NCI-H187 treated with DMSO at 0.1 percent for 48 hours (cell line): ENCODE measurements at regions not wholly inside any gene's neighbourhood (a gene's known extent, or its start where the extent isn't known, plus 50 kb on each side); places are given as distances from the start of the nearest gene placed in this dataset.

Experiments used
- DNase-seq: peaks from one replicate; lab custom pipeline; 2025; lab: John Stamatoyannopoulos, UW

- DNase-seq = no peak
These were observed 292.1 kb downstream of the GASK1B start for GRCh38 chr4:157880761-157881160.

- DNase-seq = no peak
These were observed 318.0 kb downstream of the GASK1B start for GRCh38 chr4:157854819-157855218.

DNA sequence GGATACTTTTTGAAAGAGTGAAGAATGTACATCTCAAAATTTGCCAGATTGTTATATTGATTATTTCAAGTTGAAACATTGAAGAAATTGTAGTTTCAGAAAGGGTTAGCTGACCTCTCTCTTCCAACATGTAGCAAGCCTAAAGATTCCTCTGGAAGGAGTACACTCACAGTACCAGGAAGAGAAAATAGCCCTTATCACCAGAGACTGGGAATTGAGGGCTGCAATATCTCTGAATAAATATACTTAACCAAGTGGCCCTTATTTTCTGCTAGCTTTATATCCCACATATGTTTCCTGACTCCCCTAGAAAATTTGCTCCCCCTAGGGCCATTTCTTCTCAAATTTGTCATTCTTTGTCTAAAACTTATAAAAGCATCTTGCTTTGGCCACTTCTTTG, 332.2 kb downstream of the GASK1B start:
- DNase-seq = no peak

- no peak for DNase-seq
These were observed 332.8 kb downstream of the GASK1B start for GRCh38 chr4:157840034-157840433.

DNA sequence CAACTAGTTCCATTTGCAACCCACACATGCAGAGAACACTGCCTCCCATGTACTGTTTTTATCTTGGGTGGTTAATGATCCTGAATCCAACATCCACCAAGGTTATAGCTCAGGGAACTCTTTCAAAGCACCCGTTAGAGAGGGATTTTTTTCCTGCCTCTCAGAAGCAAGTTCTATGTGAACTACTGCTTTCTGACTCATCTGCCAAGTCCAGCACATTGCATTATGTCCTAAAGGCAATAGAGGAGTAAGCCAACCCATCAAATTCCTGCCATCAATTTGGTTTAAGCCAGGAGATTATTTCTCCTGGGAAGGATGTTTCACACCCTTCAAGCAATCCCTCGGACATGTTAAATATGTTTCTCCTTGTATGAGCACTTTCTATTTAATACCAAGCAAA, 334.5 kb downstream of the GASK1B start:
- DNase-seq = no peak

GRCh38 chr4:157837071-157837703, 335.6 kb downstream of the GASK1B start:
- no peak for DNase-seq

DNA sequence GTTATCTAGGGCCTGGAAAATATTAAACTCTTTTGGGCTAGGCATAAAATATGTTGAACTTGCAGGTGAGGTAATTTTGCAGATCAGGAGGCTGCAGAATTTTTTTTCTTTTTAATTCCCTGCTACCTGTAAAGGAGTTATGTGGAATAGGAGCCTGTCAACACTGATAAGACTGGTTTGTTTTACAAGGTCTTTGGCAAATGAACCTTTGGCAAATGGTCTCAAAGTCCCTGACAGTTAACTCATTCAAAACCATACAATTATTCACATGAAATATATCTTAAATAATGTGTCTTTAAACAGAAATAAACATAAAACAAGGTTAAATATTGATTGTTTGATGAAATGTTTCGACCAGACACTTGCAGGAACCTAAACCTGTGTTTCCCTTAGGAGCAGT, 340.2 kb downstream of the GASK1B start:
- DNase-seq = no peak

GRCh38 chr4:157824021-157824420, 348.8 kb downstream of the GASK1B start:
- no peak for DNase-seq

- DNase-seq = no peak
These were observed 351.0 kb downstream of the GASK1B start for GRCh38 chr4:157821814-157822213.

DNA sequence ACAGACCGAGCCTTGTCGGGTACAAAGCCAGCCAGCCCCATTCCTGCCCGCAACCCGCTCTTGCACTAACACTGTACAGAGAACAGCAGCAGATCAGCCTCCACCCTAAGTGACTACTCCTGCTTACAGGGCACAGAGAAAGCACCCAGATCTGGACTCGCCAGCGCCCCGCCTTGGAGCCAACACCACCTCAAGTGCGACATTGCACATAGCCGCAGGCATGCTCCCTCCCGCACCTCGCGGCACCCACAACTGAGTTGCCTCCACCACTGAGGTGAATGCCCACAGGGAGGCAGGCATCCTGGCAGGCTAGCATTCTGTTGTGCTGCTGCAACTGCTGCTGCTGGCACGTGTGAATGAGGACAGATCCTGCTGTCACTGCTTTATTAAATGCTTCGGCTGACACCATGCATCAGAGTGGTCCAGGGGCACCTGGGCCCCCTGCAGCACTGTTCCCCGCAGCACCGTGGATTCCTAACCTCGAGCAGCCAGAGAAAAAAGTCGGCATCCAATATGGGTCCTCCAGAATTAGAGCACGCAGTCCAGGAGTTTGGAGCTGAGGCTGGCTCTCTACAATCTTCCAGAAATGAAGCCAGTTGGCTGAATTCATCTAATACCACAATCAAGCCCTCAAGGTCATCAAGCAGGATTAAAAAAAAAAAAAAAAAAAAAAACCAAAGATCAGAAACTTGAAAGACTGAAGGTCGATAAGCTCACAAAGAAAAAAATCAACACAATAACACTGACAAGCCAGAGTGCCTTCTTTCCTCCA, 352.9 kb downstream of the GASK1B start:
- DNase-seq = no peak

- DNase-seq = no peak
These were observed 353.7 kb downstream of the GASK1B start for GRCh38 chr4:157818946-157819692.

DNA sequence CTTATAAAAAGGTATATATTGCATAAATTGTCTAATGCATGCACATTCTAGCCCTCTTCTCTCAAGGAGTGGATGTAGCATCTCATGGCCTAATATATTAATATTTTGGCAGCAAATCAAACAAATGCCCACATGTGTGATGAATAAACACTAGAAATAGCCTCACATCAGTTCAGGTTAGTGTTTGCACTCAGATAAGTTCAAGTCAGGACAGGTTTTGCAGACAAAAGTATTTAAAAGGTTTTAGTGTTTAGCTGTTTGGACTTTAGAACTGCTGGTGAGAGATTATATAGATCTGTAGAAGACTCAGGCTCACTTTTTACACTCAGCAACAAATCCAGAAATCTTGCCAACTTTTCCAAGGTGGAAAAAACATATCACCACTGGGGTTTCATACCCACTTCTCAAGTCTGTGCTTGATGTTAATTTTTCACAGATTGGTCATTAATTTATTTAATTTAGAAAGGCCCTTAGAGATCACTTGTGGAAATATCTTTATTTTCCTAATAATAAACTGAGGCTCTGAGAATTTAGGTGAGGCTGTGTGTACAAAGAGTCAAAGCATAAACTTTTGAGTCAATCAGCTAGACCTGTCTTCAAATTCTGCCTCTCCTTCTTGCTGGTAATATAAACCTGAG, 362.6 kb downstream of the GASK1B start:
- no peak for DNase-seq

DNA sequence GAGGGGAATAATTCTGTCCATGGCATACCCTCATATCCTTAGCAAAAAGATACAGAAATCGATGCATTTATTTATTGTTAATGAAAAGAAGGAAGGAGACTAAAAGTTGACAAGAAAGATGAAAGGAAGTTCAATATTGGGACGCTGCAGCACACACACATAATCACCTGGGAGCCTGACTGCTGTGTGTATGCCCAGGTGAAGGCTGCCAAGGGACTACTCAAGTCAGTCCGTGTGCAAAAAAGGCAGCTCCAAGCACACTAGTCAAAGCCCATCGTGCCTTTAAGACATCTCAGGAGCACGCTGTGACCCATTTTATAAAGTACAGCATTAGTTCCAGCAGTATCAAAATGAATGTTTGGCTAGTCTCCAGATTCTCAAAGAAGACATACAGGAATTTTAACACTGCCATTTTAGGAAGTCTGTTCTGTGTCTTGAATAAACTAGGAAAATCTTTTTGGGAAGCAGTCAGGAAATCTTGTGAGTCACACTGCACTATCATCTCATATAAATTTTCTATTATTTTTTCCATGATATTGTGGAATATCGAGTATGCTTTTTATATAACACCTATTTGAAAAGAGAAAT, 363.9 kb downstream of the GASK1B start:
- DNase-seq = no peak

GRCh38 chr4:157806184-157806583, 366.6 kb downstream of the GASK1B start:
- no peak for DNase-seq

DNA sequence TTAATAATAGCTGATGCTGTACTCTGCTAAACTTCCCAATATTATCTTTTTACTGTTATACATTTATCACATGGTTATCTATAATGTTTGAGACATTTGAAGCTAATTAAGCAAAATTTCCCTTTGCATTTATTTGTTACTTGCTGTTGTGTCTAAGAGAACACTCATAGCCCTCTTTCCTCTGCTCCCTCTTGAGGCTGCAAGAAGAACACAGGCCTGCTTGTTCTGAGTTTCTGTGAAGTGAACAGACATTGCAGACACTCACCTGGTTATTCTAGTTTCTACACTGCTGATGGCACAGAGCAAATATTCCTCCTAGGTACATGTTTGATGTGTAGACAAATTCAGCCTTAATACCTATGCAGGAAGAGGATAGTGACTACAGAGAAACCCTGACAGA, 367.8 kb downstream of the GASK1B start:
- no peak for DNase-seq

- DNase-seq = no peak
These were observed 368.8 kb downstream of the GASK1B start for GRCh38 chr4:157803845-157804521.

- no peak for DNase-seq
These were observed 369.4 kb downstream of the GASK1B start for GRCh38 chr4:157803421-157803820.

- no peak for DNase-seq
These were observed 377.3 kb downstream of the GASK1B start for GRCh38 chr4:157795495-157795894.

DNA sequence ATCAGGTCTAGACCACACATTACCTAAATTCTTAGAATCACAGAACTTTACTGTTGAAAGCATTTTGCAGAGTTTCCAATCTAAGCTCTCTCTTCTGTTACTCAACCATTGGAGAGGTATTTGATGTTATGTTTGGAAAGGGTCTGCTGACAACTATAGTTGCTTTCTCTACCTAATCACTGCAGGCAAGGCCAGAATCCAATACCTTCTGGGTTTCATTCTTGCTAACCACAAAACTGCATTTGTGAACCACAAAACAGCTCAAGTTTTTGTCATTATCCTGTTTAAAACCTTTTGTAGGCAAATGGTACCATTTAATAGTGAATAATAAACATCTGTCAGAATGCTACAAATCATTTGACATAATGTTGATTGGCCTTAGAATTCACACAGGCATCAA, 380.1 kb downstream of the GASK1B start:
- no peak for DNase-seq

DNA sequence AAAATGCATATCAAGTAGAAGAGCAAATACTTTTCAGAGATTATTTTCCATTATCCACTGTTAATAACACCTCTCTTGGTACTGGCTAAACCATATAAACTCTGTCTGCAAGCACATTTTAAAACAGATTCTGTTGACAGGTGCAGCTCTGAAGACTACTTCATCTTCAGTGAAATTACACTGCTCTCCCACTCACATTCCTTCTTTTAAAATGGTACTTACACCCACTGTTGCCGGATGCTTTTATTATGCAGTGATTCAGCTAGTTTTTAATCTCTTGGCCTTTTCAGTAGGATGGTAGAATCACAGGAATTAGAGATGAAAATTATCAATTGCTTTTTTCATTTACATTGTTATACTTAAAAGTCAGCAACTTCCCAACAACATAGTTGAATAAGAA, 381.6 kb downstream of the GASK1B start:
- DNase-seq = no peak

- DNase-seq = no peak
These were observed 385.2 kb downstream of the GASK1B start for GRCh38 chr4:157787618-157788017.

- no peak for DNase-seq
These were observed 391.5 kb downstream of the GASK1B start for GRCh38 chr4:157781361-157781760.
